BLaER1 (cell line): ENCODE measurements at regions not wholly inside any gene's neighbourhood (a gene's known extent, or its start where the extent isn't known, plus 50 kb on each side); places are given as distances from the start of the nearest gene placed in this dataset.

Experiments used
- H3K27ac ChIP-seq: shearing (Covaris generic); formaldehyde crosslinking; 2 replicates; pipeline ENCODE4 v1.8.1; 2022
- H3K27me3 ChIP-seq: shearing (Covaris generic); formaldehyde crosslinking; 2 replicates; pipeline ENCODE4 v1.8.1; 2022
- H3K36me3 ChIP-seq: shearing (Covaris generic); formaldehyde crosslinking; 2 replicates; pipeline ENCODE4 v1.8.1; 2022
- H3K4me1 ChIP-seq: shearing (Covaris generic); formaldehyde crosslinking; 2 replicates; pipeline ENCODE4 v1.8.1; 2022
- H3K4me2 ChIP-seq: shearing (Covaris generic); formaldehyde crosslinking; 2 replicates; pipeline ENCODE4 v1.8.1; 2022
- H3K4me3 ChIP-seq: shearing (Covaris generic); formaldehyde crosslinking; 2 replicates; pipeline ENCODE4 v1.8.1; 2022
- H3K9ac ChIP-seq: shearing (Covaris generic); formaldehyde crosslinking; 2 replicates; pipeline ENCODE4 v1.8.1; 2022
- H3K9me3 ChIP-seq: shearing (Covaris generic); formaldehyde crosslinking; 2 replicates; pipeline ENCODE4 v1.8.1; 2022
- H4K20me1 ChIP-seq: shearing (Covaris generic); formaldehyde crosslinking; 2 replicates; pipeline ENCODE4 v1.8.1; 2022
- Cebpa-rat ChIP-seq: shearing (Covaris generic); IDR thresholded peaks from 2 replicates; pipeline ENCODE4 v1.8.1; 2022

DNA sequence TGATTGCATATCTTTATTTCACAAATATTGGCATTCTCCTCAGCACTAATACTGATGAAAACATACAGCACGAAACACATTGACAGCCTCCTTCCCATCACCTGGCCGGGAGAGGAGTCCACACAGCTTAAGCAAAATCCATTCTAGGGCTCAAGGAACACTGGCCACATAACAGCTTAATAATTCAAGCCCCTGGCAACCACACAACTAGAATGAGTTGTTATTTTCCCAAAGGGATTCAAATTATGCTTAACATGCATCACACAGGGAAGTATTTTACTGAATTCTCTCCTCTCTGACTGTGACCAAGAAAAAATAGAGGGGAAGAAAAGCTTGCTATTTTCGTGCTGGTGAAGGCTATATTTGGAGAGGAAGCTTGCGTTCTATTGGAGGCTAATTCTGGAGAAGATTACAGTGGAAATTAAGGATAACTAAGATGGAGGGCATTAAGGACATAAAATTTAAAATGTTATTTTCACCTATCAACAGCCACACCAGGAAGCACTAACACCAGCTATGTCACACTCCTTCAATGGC lies 198.5 kb downstream of the ADGRG6 start:
- no peak for TF ChIP-seq Cebpa-rat
- no peak overlapping the region for H3K4me3 ChIP-seq
- H3K9me3 ChIP-seq, result peaks cover 13% of the 10 kb centered on the region
- no peaks in the 10 kb centered on the region for H3K27me3 ChIP-seq
- no peak overlapping the region for H3K9ac ChIP-seq
- H3K36me3 ChIP-seq, result no peaks in the 10 kb centered on the region
- no peaks in the 10 kb centered on the region for H3K4me1 ChIP-seq
- no peak overlapping the region for H3K27ac ChIP-seq
- H3K4me2 ChIP-seq, result no peak overlapping the region
- no peaks in the 10 kb centered on the region for H4K20me1 ChIP-seq

DNA sequence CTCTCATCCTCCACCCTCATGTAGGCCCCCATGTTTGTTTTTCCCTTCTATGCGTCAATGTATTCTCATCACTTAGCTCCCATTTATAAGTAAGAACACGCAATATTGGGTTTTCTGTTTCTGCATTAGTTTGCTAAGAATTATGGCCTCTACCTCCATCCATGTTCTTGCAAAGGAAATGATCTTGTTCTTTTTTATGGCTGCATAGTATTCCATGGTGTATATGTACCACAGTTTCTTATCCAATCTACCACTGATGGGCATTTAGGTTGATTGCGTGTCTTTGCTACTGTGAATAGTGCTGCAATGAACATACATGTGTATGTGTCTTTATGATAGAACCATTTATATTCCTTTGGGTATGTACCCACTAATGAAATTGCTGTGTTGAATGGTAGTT lies 200.0 kb downstream of the ADGRG6 start:
- no peak overlapping the region for H3K27ac ChIP-seq
- H3K4me1 ChIP-seq, result no peaks in the 10 kb centered on the region
- H4K20me1 ChIP-seq, result no peaks in the 10 kb centered on the region
- TF ChIP-seq Cebpa-rat, result no peak
- H3K4me3 ChIP-seq, result no peak overlapping the region
- peaks cover 13% of the 10 kb centered on the region for H3K9me3 ChIP-seq
- H3K9ac ChIP-seq, result no peak overlapping the region
- no peaks in the 10 kb centered on the region for H3K36me3 ChIP-seq
- H3K4me2 ChIP-seq, result no peak overlapping the region
- no peaks in the 10 kb centered on the region for H3K27me3 ChIP-seq

DNA sequence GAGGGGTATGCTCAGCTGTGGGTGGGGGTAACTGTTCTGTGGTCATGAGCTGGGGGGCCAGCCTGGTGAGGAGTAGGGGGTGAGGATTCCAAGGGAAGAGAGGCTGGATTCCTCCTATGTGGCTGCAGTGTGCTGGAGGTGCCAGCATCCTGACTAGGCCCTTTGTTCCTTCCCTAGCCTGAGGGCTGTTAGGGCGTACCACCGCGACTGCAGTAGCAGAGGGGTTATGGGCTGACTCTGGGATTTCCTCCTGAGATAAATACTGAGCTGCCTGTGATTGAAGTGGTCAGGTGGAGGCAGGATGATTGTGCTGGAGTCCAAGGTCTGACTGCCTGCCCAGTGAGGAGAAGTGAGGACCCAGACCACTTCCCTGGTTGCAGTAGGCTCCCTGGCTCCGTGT lies 205.3 kb downstream of the ADGRG6 start:
- no peak overlapping the region for H3K27ac ChIP-seq
- peaks cover 9% of the 10 kb centered on the region for H3K9me3 ChIP-seq
- H3K9ac ChIP-seq, result no peak overlapping the region
- no peaks in the 10 kb centered on the region for H3K36me3 ChIP-seq
- peaks cover 9% of the 10 kb centered on the region; the same call in 1 of the 2 replicates for H3K4me1 ChIP-seq
- H3K4me3 ChIP-seq, result no peak overlapping the region
- no peaks in the 10 kb centered on the region for H3K27me3 ChIP-seq
- H4K20me1 ChIP-seq, result no peaks in the 10 kb centered on the region
- TF ChIP-seq Cebpa-rat, result no peak
- no peak overlapping the region for H3K4me2 ChIP-seq

DNA sequence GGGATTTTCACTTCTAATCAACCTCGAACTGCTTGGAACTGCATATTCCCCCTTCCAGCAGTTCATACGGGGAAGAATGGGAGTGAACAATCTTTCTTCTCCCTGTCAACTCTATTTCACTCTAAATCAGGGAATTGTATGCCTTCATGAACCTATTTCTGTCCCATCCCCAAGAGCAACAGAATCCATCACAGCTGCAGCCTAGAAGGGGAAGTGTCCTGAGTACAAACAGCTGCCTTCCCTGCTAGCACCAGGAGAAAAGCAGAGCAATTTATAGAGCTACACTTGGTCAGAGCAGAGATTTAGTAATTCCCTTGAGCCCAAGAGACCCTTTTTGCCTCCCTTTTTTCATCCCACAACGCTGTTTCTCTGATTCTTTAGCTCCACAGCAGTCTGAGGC lies 208.4 kb downstream of the ADGRG6 start:
- Histone ChIP-seq H3K9me3 (no peaks in the 10 kb centered on the region; the same call in 1 of the 2 replicates), H4K20me1 (no peaks in the 10 kb centered on the region), H3K36me3 (no peaks in the 10 kb centered on the region), H3K4me2 (0 out of 2 replicates have a peak overlapping the region, but pooled peaks have one; percentile 1), H3K4me1 (peaks cover 9% of the 10 kb centered on the region; the same call in 1 of the 2 replicates), H3K27me3 (no peaks in the 10 kb centered on the region), H3K9ac (no peak overlapping the region), H3K4me3 (no peak overlapping the region), H3K27ac (no peak overlapping the region)
- TF ChIP-seq Cebpa-rat, result no peak

DNA sequence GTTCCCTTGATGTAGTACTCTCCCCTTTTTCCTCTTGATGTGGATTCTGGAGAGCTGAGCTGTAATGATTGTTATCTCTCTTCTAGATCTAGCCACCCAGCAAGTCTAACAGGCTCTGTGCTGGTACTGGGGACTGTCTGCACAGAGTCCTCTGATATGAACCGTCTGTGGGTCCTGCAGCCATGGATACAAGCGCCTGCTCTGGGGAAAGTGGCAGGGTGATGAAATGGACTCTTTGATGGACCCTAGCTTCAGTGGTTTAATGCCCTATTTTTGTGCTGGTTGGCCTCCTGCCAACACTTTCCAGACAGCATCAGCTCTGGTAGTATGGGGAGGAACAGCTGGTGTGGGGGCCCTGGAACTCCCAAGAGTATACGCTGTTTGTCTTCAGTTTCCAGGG lies 216.3 kb downstream of the ADGRG6 start:
- Histone ChIP-seq H3K9ac (no peak overlapping the region), H3K27ac (no peak overlapping the region), H3K9me3 (no peaks in the 10 kb centered on the region), H3K4me2 (peak overlapping the region; percentile 30), H4K20me1 (no peaks in the 10 kb centered on the region), H3K4me1 (peaks cover 10% of the 10 kb centered on the region), H3K27me3 (no peaks in the 10 kb centered on the region), H3K4me3 (no peak overlapping the region), H3K36me3 (no peaks in the 10 kb centered on the region)
- TF ChIP-seq Cebpa-rat, result no peak

DNA sequence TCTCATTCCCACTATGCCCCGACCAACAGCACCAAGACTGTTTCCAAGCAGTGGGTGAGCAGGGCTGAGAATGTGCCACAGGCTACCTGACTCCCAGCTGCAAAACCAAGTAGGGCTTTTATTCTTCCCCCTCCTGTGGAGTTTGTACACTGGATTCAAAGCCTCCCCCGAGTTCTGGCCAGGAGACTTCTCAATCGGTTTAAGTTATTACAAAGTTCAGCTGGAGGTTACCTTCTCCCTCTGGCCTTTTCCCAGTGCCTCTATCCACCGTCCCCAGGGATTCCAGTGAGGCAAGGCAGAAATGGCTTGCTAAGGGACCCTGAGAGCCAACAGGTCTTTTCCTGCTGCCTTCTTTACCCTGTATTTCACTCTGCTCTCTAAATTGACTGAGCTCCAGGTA lies 217.0 kb downstream of the ADGRG6 start:
- no peak overlapping the region for H3K27ac ChIP-seq
- H4K20me1 ChIP-seq, result no peaks in the 10 kb centered on the region
- no peak overlapping the region for H3K9ac ChIP-seq
- no peak overlapping the region for H3K4me3 ChIP-seq
- H3K4me2 ChIP-seq, result peak overlapping the region; percentile 30
- H3K27me3 ChIP-seq, result no peaks in the 10 kb centered on the region
- peaks cover 10% of the 10 kb centered on the region for H3K4me1 ChIP-seq
- no peaks in the 10 kb centered on the region for H3K36me3 ChIP-seq
- TF ChIP-seq Cebpa-rat, result no peak
- H3K9me3 ChIP-seq, result no peaks in the 10 kb centered on the region

DNA sequence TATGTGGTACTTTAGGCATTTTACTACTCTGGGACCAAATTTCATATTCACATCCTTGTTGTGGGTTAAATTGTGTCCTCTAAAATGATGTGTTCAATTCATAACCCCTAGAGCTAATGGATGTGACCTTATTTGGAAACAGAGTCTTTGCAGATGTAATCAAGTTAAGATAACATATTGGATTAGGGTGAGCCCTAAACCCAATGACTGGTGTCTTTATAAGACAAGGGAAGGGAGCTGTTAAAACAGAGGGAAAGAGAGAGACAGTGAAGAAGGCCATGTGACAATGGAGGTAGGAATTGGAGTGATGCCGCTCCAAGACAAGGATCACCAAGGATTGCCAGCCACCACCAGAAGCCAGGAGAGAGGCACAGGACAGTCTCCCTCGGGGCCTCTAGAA lies 220.0 kb downstream of the ADGRG6 start:
- no peak overlapping the region for H3K4me3 ChIP-seq
- H4K20me1 ChIP-seq, result no peaks in the 10 kb centered on the region
- no peaks in the 10 kb centered on the region for H3K27me3 ChIP-seq
- TF ChIP-seq Cebpa-rat, result no peak
- H3K9me3 ChIP-seq, result no peaks in the 10 kb centered on the region
- no peak overlapping the region for H3K4me2 ChIP-seq
- H3K27ac ChIP-seq, result no peak overlapping the region
- H3K36me3 ChIP-seq, result no peaks in the 10 kb centered on the region
- peaks cover 10% of the 10 kb centered on the region for H3K4me1 ChIP-seq
- H3K9ac ChIP-seq, result no peak overlapping the region

DNA sequence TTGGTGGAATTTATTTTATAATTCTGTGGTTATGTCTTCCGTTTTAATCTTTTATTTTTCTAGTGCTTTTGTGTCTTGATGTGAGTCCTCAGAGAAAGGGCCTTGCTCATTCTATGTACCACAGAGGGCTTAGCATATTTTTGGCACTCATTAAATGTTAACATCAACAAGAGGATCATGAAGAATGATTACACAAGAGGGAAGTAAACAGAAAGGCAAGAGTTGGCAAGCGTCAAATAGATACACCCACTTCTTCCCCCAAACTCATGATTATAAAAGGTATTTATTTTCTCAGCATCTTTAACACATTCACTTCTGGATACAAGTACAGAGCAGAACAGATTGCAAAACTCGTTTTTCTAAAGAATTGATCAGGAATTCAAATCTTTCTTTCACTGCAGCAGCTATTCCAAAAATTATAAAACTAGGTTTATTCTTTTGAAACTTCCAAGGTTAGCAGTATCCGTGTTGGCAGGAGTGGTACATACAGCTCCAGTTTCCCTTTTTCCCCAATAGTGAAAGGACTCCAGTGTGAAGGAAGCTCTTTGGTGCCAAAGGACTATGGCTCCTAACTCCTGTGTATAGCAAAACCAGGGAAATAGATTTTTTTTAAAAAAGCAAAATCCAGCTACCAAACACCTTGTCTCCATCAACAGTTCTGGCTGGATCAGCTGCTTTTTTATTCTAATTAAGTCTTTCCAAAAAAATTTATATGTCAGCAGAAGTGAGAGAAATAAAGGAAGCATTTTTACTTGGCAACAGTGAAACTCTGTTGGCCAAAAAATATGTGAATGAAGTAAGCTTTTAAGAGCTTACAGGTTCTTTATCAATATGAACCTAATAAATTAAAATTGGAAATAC lies 221.9 kb downstream of the ADGRG6 start:
- no peaks in the 10 kb centered on the region for H3K27me3 ChIP-seq
- H4K20me1 ChIP-seq, result no peaks in the 10 kb centered on the region
- H3K4me1 ChIP-seq, result peaks cover 2% of the 10 kb centered on the region; the same call in 1 of the 2 replicates
- H3K36me3 ChIP-seq, result no peaks in the 10 kb centered on the region
- H3K4me3 ChIP-seq, result no peak overlapping the region
- TF ChIP-seq Cebpa-rat, result no peak
- no peaks in the 10 kb centered on the region for H3K9me3 ChIP-seq
- no peak overlapping the region for H3K4me2 ChIP-seq
- H3K9ac ChIP-seq, result no peak overlapping the region
- H3K27ac ChIP-seq, result no peak overlapping the region

DNA sequence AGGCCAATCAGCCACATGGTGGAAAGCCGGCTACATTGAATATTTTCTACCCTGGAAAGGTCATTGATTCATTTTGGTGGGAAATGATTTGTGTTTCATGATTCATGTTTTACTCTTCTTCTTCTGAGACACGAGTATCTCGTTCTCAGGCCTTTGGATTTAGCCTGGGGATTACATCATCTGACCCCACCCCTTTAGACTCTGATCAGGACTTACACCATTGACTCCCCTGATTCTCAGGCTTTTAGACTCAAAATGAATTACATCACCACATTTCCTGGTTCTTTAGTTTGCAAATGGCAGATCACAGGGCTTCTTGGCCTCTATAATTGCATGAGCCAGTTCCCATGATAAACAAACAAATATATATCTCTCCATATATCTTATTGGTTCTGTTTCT lies 228.8 kb downstream of the ADGRG6 start:
- H3K9ac ChIP-seq, result no peak overlapping the region
- H4K20me1 ChIP-seq, result no peaks in the 10 kb centered on the region
- H3K27me3 ChIP-seq, result no peaks in the 10 kb centered on the region
- no peak overlapping the region for H3K27ac ChIP-seq
- no peak overlapping the region for H3K4me3 ChIP-seq
- H3K4me2 ChIP-seq, result no peak overlapping the region
- no peak for TF ChIP-seq Cebpa-rat
- no peaks in the 10 kb centered on the region for H3K4me1 ChIP-seq
- peaks cover 19% of the 10 kb centered on the region for H3K9me3 ChIP-seq
- H3K36me3 ChIP-seq, result no peaks in the 10 kb centered on the region

DNA sequence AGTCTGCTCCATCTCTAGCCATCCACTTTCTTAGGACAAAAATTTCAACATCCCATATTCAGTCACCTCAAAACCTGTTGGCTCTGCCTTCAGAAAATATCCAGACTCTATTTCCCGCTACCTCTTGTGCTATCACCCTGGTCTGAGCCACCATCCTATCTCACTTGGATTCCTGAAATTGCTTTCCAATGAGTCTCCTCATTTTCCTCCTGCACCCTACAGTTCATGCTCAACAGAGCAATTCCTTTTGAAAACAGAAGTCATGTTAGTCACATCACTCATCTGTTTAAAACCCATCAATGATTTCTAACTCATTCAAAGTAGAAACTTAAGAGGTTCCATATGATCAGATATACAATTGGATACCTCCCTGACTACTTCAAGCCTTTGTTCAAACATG lies 229.9 kb downstream of the ADGRG6 start:
- H3K27ac ChIP-seq, result no peak overlapping the region
- no peak overlapping the region for H3K4me3 ChIP-seq
- H3K4me1 ChIP-seq, result no peaks in the 10 kb centered on the region
- H3K27me3 ChIP-seq, result no peaks in the 10 kb centered on the region
- H3K4me2 ChIP-seq, result no peak overlapping the region
- no peak for TF ChIP-seq Cebpa-rat
- H3K9me3 ChIP-seq, result peaks cover 31% of the 10 kb centered on the region
- H4K20me1 ChIP-seq, result no peaks in the 10 kb centered on the region
- no peak overlapping the region for H3K9ac ChIP-seq
- H3K36me3 ChIP-seq, result no peaks in the 10 kb centered on the region
